ENCODE measurements at regions not wholly inside any gene's neighbourhood (a gene's known extent, or its start where the extent isn't known, plus 50 kb on each side); places are given as distances from the start of the nearest gene placed in this dataset.

- TF ChIP-seq SOX13 (IDR thresholded peaks at IDR 0.05) (peak; percentile 99), SOX13 (CRISPR knock-in tag; conservative IDR thresholded peaks at IDR 0.05 in 1 of 2, IDR thresholded peaks at IDR 0.05 in 1 of 2) (peak in 1 of 2 experiments; percentile 100; a peak in 2 of 4 replicates), ZNF10 (CRISPR knock-in tag; IDR thresholded peaks at IDR 0.05; ENCODE audit: borderline replicate concordance, low read depth) (no peak), ZNF614 (CRISPR knock-in tag; IDR thresholded peaks at IDR 0.05; ENCODE audit: borderline replicate concordance) (0 out of 2 replicates have a peak, but pooled peaks have one; percentile 31), ZFP1 (CRISPR knock-in tag; IDR thresholded peaks at IDR 0.05) (no peak), FOXP4 (CRISPR knock-in tag; IDR thresholded peaks at IDR 0.05) (peak; percentile 98), ZNF570 (CRISPR knock-in tag; IDR thresholded peaks at IDR 0.05; ENCODE audit: borderline replicate concordance) (no peak), KDM5B (CRISPR knock-in tag; IDR thresholded peaks at IDR 0.05; ENCODE audit: borderline replicate concordance) (no peak), ZSCAN25 (CRISPR knock-in tag; IDR thresholded peaks at IDR 0.05) (no peak), CEBPZ (IDR thresholded peaks at IDR 0.05; ENCODE audit: low read length) (no peak), KDM2A (CRISPR knock-in tag; IDR thresholded peaks at IDR 0.05; ENCODE audit: borderline replicate concordance, low read depth) (no peak), CCAR2 (optimal IDR thresholded peaks at IDR 0.05; ENCODE audit: low read depth, low read length) (no peak), AHR (CRISPR knock-in tag; IDR thresholded peaks at IDR 0.05) (no peak), NCOA5 (CRISPR knock-in tag; IDR thresholded peaks at IDR 0.05) (no peak), ZNF136 (CRISPR knock-in tag; IDR thresholded peaks at IDR 0.05; ENCODE audit: low read depth) (no peak), ZNF207 (IDR thresholded peaks at IDR 0.05; ENCODE audit: borderline replicate concordance) (no peak), KDM1A (CRISPR knock-in tag; IDR thresholded peaks at IDR 0.05) (peak; percentile 66; the same call in 1 of the 2 replicates), NFIC (IDR thresholded peaks at IDR 0.05; ENCODE audit: low read length) (peak; percentile 97), ATF1 (CRISPR knock-in tag; IDR thresholded peaks at IDR 0.05) (peak; percentile 78; the same call in 1 of the 2 replicates), ZNF33A (CRISPR knock-in tag; IDR thresholded peaks at IDR 0.05; ENCODE audit: borderline replicate concordance) (no peak), AKNA (CRISPR knock-in tag; IDR thresholded peaks at IDR 0.05; ENCODE audit: borderline replicate concordance) (no peak)
Measured at GRCh38 chr15:36506733-36507356, 72.6 kb upstream of the CDIN1 start (continued).

All from HepG2 (cell line).